ENCODE measurements at regions not wholly inside any gene's neighbourhood (a gene's known extent, or its start where the extent isn't known, plus 50 kb on each side); places are given as distances from the start of the nearest gene placed in this dataset.

DNA sequence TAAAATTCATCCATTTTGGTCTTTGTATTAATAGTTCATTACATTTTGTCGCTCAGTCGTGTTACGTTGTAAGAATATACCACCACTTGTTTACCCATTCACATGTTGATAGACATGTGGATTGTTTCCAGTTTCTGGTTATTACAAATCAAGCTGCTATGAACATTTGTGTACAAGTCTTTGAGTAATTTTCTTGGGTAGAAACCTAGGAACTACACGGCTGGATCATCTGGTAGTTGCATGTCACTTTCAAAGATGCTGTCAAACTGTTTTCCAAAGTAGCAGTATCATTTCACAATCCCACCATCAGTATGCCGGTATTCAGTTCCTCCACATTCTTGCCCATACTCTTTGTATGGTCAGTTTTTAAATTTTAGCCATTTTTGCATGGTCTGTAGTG, 98.0 kb downstream of the GASK1B start:
- TF ChIP-seq, protein P1, sequence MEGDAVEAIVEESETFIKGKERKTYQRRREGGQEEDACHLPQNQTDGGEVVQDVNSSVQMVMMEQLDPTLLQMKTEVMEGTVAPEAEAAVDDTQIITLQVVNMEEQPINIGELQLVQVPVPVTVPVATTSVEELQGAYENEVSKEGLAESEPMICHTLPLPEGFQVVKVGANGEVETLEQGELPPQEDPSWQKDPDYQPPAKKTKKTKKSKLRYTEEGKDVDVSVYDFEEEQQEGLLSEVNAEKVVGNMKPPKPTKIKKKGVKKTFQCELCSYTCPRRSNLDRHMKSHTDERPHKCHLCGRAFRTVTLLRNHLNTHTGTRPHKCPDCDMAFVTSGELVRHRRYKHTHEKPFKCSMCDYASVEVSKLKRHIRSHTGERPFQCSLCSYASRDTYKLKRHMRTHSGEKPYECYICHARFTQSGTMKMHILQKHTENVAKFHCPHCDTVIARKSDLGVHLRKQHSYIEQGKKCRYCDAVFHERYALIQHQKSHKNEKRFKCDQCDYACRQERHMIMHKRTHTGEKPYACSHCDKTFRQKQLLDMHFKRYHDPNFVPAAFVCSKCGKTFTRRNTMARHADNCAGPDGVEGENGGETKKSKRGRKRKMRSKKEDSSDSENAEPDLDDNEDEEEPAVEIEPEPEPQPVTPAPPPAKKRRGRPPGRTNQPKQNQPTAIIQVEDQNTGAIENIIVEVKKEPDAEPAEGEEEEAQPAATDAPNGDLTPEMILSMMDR (IDR thresholded peaks at IDR 0.05; ENCODE audit: insufficient read depth, low read length), result no peak
- TF ChIP-seq, protein P2, sequence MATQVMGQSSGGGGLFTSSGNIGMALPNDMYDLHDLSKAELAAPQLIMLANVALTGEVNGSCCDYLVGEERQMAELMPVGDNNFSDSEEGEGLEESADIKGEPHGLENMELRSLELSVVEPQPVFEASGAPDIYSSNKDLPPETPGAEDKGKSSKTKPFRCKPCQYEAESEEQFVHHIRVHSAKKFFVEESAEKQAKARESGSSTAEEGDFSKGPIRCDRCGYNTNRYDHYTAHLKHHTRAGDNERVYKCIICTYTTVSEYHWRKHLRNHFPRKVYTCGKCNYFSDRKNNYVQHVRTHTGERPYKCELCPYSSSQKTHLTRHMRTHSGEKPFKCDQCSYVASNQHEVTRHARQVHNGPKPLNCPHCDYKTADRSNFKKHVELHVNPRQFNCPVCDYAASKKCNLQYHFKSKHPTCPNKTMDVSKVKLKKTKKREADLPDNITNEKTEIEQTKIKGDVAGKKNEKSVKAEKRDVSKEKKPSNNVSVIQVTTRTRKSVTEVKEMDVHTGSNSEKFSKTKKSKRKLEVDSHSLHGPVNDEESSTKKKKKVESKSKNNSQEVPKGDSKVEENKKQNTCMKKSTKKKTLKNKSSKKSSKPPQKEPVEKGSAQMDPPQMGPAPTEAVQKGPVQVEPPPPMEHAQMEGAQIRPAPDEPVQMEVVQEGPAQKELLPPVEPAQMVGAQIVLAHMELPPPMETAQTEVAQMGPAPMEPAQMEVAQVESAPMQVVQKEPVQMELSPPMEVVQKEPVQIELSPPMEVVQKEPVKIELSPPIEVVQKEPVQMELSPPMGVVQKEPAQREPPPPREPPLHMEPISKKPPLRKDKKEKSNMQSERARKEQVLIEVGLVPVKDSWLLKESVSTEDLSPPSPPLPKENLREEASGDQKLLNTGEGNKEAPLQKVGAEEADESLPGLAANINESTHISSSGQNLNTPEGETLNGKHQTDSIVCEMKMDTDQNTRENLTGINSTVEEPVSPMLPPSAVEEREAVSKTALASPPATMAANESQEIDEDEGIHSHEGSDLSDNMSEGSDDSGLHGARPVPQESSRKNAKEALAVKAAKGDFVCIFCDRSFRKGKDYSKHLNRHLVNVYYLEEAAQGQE (IDR thresholded peaks at IDR 0.05; ENCODE audit: insufficient replicate concordance, low read depth), result no peak
- no peak for TF ChIP-seq GABPA (IDR thresholded peaks at IDR 0.05; ENCODE audit: low read depth)
- no peak for TF ChIP-seq POLR2AphosphoS5 (IDR thresholded peaks at IDR 0.05; ENCODE audit: low read depth)

All from HL-60 (cell line).